SU-DHL-6 (cell line): ENCODE measurements at regions not wholly inside any gene's neighbourhood (a gene's known extent, or its start where the extent isn't known, plus 50 kb on each side); places are given as distances from the start of the nearest gene placed in this dataset.
A peak's percentile ranks its signal among the peaks of the same experiment; 100 is the strongest.
"Not testable (repeated sequence)": the region's sequence is repeated elsewhere in the genome, so short reads cannot be mapped to it uniquely, and the experiment has no call there.

ENCODE experiments used
- H2AFZ ChIP-seq: fragments of 200-600 bp; sonication (generic); 2 replicates; pipeline ENCODE4 v1.6.1; 2014; ENCODE audit warnings: low read depth, mild to moderate bottlenecking, moderate library complexity, mixed read lengths, antibody characterized with exemption, low read length; ENCODE audit not compliant: severe bottlenecking
- H3F3A ChIP-seq: fragments of 200-600 bp; shearing (Covaris generic); 2 replicates; pipeline ENCODE4 v1.6.0; 2016; ENCODE audit warnings: antibody characterized with exemption, mild to moderate bottlenecking; ENCODE audit not compliant: insufficient read depth
- H3K27ac ChIP-seq: fragments of 200-600 bp; sonication (generic); 2 replicates; pipeline ENCODE4 v1.5.1; 2016; ENCODE audit warnings: low read depth, mild to moderate bottlenecking, low read length, moderate library complexity, mixed read lengths
- H3K27me3 ChIP-seq: fragments of 200-600 bp; sonication (generic), shearing (Covaris generic); 2 replicates; pipeline ENCODE4 v1.6.0; 2014; ENCODE audit warnings: mild to moderate bottlenecking, low read length
- H3K36me3 ChIP-seq: fragments of 200-600 bp; sonication (generic); 2 replicates; pipeline ENCODE4 v1.6.1; 2014; ENCODE audit warnings: mild to moderate bottlenecking, low read length, mixed read lengths
- H3K4me2 ChIP-seq: fragments of 300-600, 200-600 bp; shearing (Covaris generic), sonication (generic); 2 replicates; pipeline ENCODE4 v1.6.0; 2014; ENCODE audit warnings: low read length, low read depth, mild to moderate bottlenecking; ENCODE audit not compliant: poor library complexity, severe bottlenecking
- H3K4me3 ChIP-seq: fragments of 200-600 bp; sonication (generic); 2 replicates; pipeline ENCODE4 v1.5.1; 2014; ENCODE audit warnings: antibody characterized with exemption, low read length, mild to moderate bottlenecking, mixed read lengths; ENCODE audit not compliant: insufficient read depth, poor library complexity, severe bottlenecking
- H3K79me2 ChIP-seq: fragments of 200-600 bp; sonication (generic); 2 replicates; pipeline ENCODE4 v1.6.1; 2014; ENCODE audit warnings: mild to moderate bottlenecking, low read length, moderate library complexity; ENCODE audit not compliant: insufficient read depth
- H3K9ac ChIP-seq: fragments of 200-600 bp; sonication (generic); 2 replicates; pipeline ENCODE4 v1.7.0; 2014; ENCODE audit warnings: mild to moderate bottlenecking, low read length
- H3K9me2 ChIP-seq: fragments of 200-600 bp; sonication (generic); replicated peaks from 2 replicates; pipeline ENCODE4 v1.6.1; 2014; ENCODE audit warnings: low read length; ENCODE audit not compliant: insufficient read depth
- H3K9me3 ChIP-seq: fragments of 200-600 bp; sonication (generic); 2 replicates; pipeline ENCODE4 v1.6.1; 2014; ENCODE audit warnings: low read length, mixed read lengths; ENCODE audit not compliant: insufficient read depth
- H4K20me1 ChIP-seq: fragments of 200-600 bp; sonication (generic); 2 replicates; pipeline ENCODE4 v1.6.1; 2014; ENCODE audit warnings: low read depth, mild to moderate bottlenecking, antibody characterized with exemption, low read length, moderate library complexity, mixed read lengths
- EZH2phosphoT487 ChIP-seq: fragments of 200-600 bp; sonication (generic), shearing (Covaris generic); conservative IDR thresholded peaks from 2 replicates; pipeline ENCODE4 v1.6.1; 2018; ENCODE audit warnings: mild to moderate bottlenecking, antibody characterized with exemption, low read length, moderate library complexity, mixed read lengths
- TF ChIP-seq, protein P1 (sequence below): fragments of 200-600 bp; sonication (generic); IDR thresholded peaks from one replicate; pipeline ENCODE4 v1.5.1; 2017; ENCODE audit warnings: antibody characterized with exemption, mild to moderate bottlenecking, low read length, moderate library complexity; ENCODE audit not compliant: insufficient read depth, poor library complexity, severe bottlenecking

DNA sequence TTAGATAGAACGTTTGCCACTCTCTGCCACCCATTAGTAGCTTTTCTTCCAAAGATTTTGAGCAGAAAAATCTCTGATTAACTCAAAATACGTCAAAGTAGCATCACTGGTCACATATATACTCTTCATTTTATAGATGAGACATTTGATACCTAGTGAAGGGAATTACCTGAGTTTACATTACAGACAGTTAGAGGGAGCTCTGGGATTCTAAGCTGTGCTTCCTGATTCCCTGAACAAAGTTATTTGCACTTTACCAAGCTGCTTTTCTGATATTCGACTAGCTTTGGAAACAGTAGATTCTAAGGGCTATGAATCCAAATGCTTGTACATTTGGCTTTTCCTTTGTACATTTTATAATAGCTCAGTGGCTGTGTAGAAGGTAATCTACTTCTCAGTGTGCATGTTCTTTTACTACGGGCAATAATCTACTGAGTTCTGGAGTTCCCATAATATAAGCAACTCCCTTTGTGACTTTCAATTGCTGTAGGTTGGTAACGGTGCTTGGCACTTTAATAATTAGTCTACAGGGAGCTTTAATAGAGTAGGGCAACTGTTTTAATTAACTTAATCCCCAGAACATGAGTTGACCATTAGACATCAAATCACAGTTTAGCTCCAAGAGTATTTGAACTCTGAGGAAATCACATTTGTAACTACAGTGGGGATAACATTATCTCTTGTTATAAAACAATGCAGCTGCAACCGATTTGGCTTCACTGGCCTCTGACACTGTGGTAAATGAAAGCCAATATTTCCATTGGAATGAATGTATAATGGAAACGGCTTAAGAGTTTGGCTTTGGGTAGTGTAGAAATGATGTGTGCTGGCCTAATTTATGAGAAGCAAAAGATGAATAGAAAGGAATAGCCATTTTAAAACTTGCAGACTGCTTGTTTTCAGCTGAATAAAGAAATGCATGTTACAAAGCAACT, 1602.4 kb downstream of the STIM2 start:
- no peak for TF ChIP-seq EZH2phosphoT487
- TF ChIP-seq, protein P1, sequence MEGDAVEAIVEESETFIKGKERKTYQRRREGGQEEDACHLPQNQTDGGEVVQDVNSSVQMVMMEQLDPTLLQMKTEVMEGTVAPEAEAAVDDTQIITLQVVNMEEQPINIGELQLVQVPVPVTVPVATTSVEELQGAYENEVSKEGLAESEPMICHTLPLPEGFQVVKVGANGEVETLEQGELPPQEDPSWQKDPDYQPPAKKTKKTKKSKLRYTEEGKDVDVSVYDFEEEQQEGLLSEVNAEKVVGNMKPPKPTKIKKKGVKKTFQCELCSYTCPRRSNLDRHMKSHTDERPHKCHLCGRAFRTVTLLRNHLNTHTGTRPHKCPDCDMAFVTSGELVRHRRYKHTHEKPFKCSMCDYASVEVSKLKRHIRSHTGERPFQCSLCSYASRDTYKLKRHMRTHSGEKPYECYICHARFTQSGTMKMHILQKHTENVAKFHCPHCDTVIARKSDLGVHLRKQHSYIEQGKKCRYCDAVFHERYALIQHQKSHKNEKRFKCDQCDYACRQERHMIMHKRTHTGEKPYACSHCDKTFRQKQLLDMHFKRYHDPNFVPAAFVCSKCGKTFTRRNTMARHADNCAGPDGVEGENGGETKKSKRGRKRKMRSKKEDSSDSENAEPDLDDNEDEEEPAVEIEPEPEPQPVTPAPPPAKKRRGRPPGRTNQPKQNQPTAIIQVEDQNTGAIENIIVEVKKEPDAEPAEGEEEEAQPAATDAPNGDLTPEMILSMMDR: no peak
- Histone ChIP-seq H3K9me3 (no peaks in the 10 kb centered on the region), H3K4me2 (no peak overlapping the region), H3K27me3 (no peaks in the 10 kb centered on the region), H2AFZ (peak overlapping the region; percentile 21), H3K27ac (no peak overlapping the region), H3F3A (no peaks in the 10 kb centered on the region), H3K36me3 (no peaks in the 10 kb centered on the region), H3K9ac (no peak overlapping the region), H3K79me2 (no peaks in the 10 kb centered on the region), H3K4me3 (no peak overlapping the region), H3K9me2 (no peaks in the 10 kb centered on the region), H4K20me1 (no peaks in the 10 kb centered on the region)

- no peak overlapping the region for H2AFZ ChIP-seq
These were observed 1604.2 kb downstream of the STIM2 start for GRCh38 chr4:28464823-28465222.

GRCh38 chr4:28466886-28467285, 1606.2 kb downstream of the STIM2 start:
- H3F3A ChIP-seq, H3K4me2 ChIP-seq, H3K36me3 ChIP-seq, H3K79me2 ChIP-seq, H3K27me3 ChIP-seq, H3K4me3 ChIP-seq, H3K9ac ChIP-seq, H3K9me2 ChIP-seq, H2AFZ ChIP-seq, H4K20me1 ChIP-seq, H3K27ac ChIP-seq, H3K9me3 ChIP-seq: not testable (repeated sequence)

More at GRCh38 chr4:28464823-28465222, 1604.2 kb downstream of the STIM2 start:
- H3F3A ChIP-seq: no peaks in the 10 kb centered on the region
- H3K4me2 ChIP-seq: no peak overlapping the region
- no peaks in the 10 kb centered on the region for H3K79me2 ChIP-seq
- H3K9ac ChIP-seq: no peak overlapping the region
- H4K20me1 ChIP-seq: no peaks in the 10 kb centered on the region
- H3K9me2 ChIP-seq: no peaks in the 10 kb centered on the region
- TF ChIP-seq EZH2phosphoT487: no peak
- TF ChIP-seq, protein P1: no peak
- H3K36me3 ChIP-seq: no peaks in the 10 kb centered on the region
- no peaks in the 10 kb centered on the region for H3K27me3 ChIP-seq
- H3K9me3 ChIP-seq: no peaks in the 10 kb centered on the region
- H3K4me3 ChIP-seq: no peak overlapping the region
- no peak overlapping the region for H3K27ac ChIP-seq

- TF ChIP-seq, protein P1: no peak
- TF ChIP-seq EZH2phosphoT487: no peak
- H4K20me1 ChIP-seq: no peaks in the 10 kb centered on the region
- no peak overlapping the region for H3K4me2 ChIP-seq
- H3K27me3 ChIP-seq: no peaks in the 10 kb centered on the region
- H3K4me3 ChIP-seq: no peak overlapping the region
- peak overlapping the region; percentile 48 for H2AFZ ChIP-seq
- no peaks in the 10 kb centered on the region for H3K9me2 ChIP-seq
- H3K9ac ChIP-seq: no peak overlapping the region
- peak overlapping the region; percentile 40; the same call in 1 of the 2 replicates for H3K27ac ChIP-seq
- H3K79me2 ChIP-seq: no peaks in the 10 kb centered on the region
- no peaks in the 10 kb centered on the region for H3K9me3 ChIP-seq
- no peaks in the 10 kb centered on the region for H3F3A ChIP-seq
- no peaks in the 10 kb centered on the region for H3K36me3 ChIP-seq
These were observed 1608.7 kb downstream of the STIM2 start for GRCh38 chr4:28469387-28469786.
